ENCODE measurements at regions not wholly inside any gene's neighbourhood (a gene's known extent, or its start where the extent isn't known, plus 50 kb on each side); places are given as distances from the start of the nearest gene placed in this dataset.

GRCh38 chr19:30123611-30124010 is 181.6 kb downstream of the URI1 start (continued):
- TF ChIP-seq ZNF302 (CRISPR knock-in tag; IDR thresholded peaks at IDR 0.05) (no peak), E2F6 (IDR thresholded peaks at IDR 0.05; ENCODE audit: borderline replicate concordance, low read depth) (no peak), MYC (IDR thresholded peaks at IDR 0.05; ENCODE audit: borderline replicate concordance, low read length) (no peak)

DNA sequence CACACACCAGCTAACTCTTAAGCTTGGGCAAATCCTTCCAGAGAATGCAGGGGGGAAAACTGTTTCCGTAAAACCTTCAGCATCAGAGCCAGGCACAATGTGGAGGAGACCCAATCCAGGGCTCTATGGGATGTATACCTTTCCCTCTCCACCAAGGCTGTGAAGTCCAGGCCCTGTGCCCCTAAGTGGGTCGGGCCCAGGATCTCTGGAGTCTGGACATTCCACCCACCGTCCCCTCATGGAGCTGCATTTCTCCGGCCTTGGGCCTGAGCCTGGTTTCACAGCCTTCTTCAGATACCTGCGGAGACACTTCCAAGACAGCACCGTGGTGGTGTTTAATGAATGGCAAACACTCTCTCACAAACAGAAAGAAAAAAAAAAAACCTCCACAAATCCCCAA is 186.2 kb downstream of the URI1 start:
- no peak overlapping the region for H3K4me2 ChIP-seq
- POLR2A ChIA-PET = interaction anchor here (0.6 kb wide), 1 partner anchor 201 kb away, joined by 3 read pairs; no protein-coding TSS in a partner anchor
- no peaks in the 10 kb centered on the region for H3K9me3 ChIP-seq
- no peak overlapping the region for H3K4me3 ChIP-seq
- 66% methylated on average over 6 of the region's 6 CpGs for WGBS (ENCODE audit: missing lambda C conversion rate)
- H3K27ac ChIP-seq = no peak overlapping the region
- FAIRE-seq (no peak), DNase-seq (ENCODE audit: low read depth in 1 of 2, low spot score in 1 of 2) (no peak), ATAC-seq (no peak)
- no peaks in the 10 kb centered on the region for H3K4me1 ChIP-seq
- CTCF ChIA-PET = interaction anchor here (0.6 to 2.2 kb wide), 3 partner anchors 19 to 475 kb away, joined by 3 to 6 read pairs (median 5); no protein-coding TSS in a partner anchor
- TF ChIP-seq ZC3H11A (IDR thresholded peaks at IDR 0.05) = no peak
- TF ChIP-seq RCOR1 (IDR thresholded peaks at IDR 0.05; ENCODE audit: low read depth, low read length) = no peak
- no peak for TF ChIP-seq MAFK (IDR thresholded peaks at IDR 0.05; ENCODE audit: partially characterized antibody)
- no peak for TF ChIP-seq FOSB (CRISPR knock-in tag; IDR thresholded peaks at IDR 0.05)
- TF ChIP-seq, protein P1, sequence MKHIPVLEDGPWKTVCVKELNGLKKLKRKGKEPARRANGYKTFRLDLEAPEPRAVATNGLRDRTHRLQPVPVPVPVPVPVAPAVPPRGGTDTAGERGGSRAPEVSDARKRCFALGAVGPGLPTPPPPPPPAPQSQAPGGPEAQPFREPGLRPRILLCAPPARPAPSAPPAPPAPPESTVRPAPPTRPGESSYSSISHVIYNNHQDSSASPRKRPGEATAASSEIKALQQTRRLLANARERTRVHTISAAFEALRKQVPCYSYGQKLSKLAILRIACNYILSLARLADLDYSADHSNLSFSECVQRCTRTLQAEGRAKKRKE (CRISPR knock-in tag; IDR thresholded peaks at IDR 0.05; ENCODE audit: low read depth) = no peak

GRCh38 chr19:30130356-30131122 is 188.5 kb downstream of the URI1 start:
- ATAC-seq (peak in 1 of 2 experiments; percentile 23; a peak in 2 of 6 replicates), FAIRE-seq (peak; percentile 63), DNase-seq (ENCODE audit: low read depth in 1 of 2, low spot score in 1 of 2) (no peak)
- WGBS (ENCODE audit: missing lambda C conversion rate) = 53% methylated on average over 5 of the region's 6 CpGs
- ChIA-PET CTCF (no interaction called here), POLR2A (interaction anchor here (0.7 kb wide), 1 partner anchor 140 kb away, joined by 3 read pairs; no protein-coding TSS in a partner anchor)
- Histone ChIP-seq H3K4me3 (no peak overlapping the region), H3K27ac (no peak overlapping the region), H3K4me1 (no peaks in the 10 kb centered on the region), H3K4me2 (no peak overlapping the region), H3K9me3 (no peaks in the 10 kb centered on the region)
- no peak for TF ChIP-seq E2F6 (IDR thresholded peaks at IDR 0.05; ENCODE audit: borderline replicate concordance, low read depth)

GRCh38 chr19:30131246-30131645 is 189.2 kb downstream of the URI1 start:
- ChIA-PET CTCF (interaction anchor here (0.8 to 1.0 kb wide), 2 partner anchors 102 to 532 kb away, joined by 3 read pairs; no protein-coding TSS in a partner anchor), POLR2A (interaction anchor here (0.7 kb wide), 1 partner anchor 139 kb away, joined by 3 read pairs; no protein-coding TSS in a partner anchor)
- no peak for TF ChIP-seq RARB (CRISPR knock-in tag; IDR thresholded peaks at IDR 0.05)
- TF ChIP-seq NR3C1 (IDR thresholded peaks at IDR 0.05) = no peak
- no peak for TF ChIP-seq FOSB (CRISPR knock-in tag; IDR thresholded peaks at IDR 0.05)
- TF ChIP-seq SREBF2 (IDR thresholded peaks at IDR 0.05) = no peak
- TF ChIP-seq CEBPB (IDR thresholded peaks at IDR 0.05) = no peak
- TF ChIP-seq EHMT2 (IDR thresholded peaks at IDR 0.05; ENCODE audit: low read depth) = no peak
- no peak for TF ChIP-seq JUN (IDR thresholded peaks at IDR 0.05)
- TF ChIP-seq, protein P2, sequence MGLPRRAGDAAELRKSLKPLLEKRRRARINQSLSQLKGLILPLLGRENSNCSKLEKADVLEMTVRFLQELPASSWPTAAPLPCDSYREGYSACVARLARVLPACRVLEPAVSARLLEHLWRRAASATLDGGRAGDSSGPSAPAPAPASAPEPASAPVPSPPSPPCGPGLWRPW (IDR thresholded peaks at IDR 0.05) = no peak
- TF ChIP-seq, protein P3, sequence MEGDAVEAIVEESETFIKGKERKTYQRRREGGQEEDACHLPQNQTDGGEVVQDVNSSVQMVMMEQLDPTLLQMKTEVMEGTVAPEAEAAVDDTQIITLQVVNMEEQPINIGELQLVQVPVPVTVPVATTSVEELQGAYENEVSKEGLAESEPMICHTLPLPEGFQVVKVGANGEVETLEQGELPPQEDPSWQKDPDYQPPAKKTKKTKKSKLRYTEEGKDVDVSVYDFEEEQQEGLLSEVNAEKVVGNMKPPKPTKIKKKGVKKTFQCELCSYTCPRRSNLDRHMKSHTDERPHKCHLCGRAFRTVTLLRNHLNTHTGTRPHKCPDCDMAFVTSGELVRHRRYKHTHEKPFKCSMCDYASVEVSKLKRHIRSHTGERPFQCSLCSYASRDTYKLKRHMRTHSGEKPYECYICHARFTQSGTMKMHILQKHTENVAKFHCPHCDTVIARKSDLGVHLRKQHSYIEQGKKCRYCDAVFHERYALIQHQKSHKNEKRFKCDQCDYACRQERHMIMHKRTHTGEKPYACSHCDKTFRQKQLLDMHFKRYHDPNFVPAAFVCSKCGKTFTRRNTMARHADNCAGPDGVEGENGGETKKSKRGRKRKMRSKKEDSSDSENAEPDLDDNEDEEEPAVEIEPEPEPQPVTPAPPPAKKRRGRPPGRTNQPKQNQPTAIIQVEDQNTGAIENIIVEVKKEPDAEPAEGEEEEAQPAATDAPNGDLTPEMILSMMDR (IDR thresholded peaks at IDR 0.05) = no peak
- TF ChIP-seq MAX (IDR thresholded peaks at IDR 0.05) = no peak
- no peak for TF ChIP-seq ZNF302 (CRISPR knock-in tag; IDR thresholded peaks at IDR 0.05)
- TF ChIP-seq BHLHE40 (IDR thresholded peaks at IDR 0.05; ENCODE audit: low read depth, low read length) = no peak
- no peak for TF ChIP-seq CHD4 (IDR thresholded peaks at IDR 0.05; ENCODE audit: borderline replicate concordance)
- TF ChIP-seq KDM5A (IDR thresholded peaks at IDR 0.05) = no peak
- TF ChIP-seq HOXA7 (CRISPR knock-in tag; IDR thresholded peaks at IDR 0.05) = no peak
- no peak for TF ChIP-seq EHF (CRISPR knock-in tag; IDR thresholded peaks at IDR 0.05)
- TF ChIP-seq ZC3H11A (IDR thresholded peaks at IDR 0.05) = no peak
- no peak for TF ChIP-seq MAFK (IDR thresholded peaks at IDR 0.05; ENCODE audit: partially characterized antibody)
- no peak for TF ChIP-seq RNF2 (IDR thresholded peaks at IDR 0.05; ENCODE audit: borderline replicate concordance, low read depth)
- no peak for TF ChIP-seq HOXB5 (CRISPR knock-in tag; IDR thresholded peaks at IDR 0.05)

More at GRCh38 chr19:30131246-30131645, 189.2 kb downstream of the URI1 start:
- 58% methylated on average over 5 of the region's 5 CpGs for WGBS (ENCODE audit: missing lambda C conversion rate)
- H3K4me1 ChIP-seq = no peaks in the 10 kb centered on the region
- no peak for DNase-seq (ENCODE audit: low read depth in 1 of 2, low spot score in 1 of 2)
- ATAC-seq = no peak
- no peak for FAIRE-seq
- H3K27ac ChIP-seq = no peak overlapping the region
- H3K4me2 ChIP-seq = no peak overlapping the region
- H3K9me3 ChIP-seq = no peaks in the 10 kb centered on the region
- no peak overlapping the region for H3K4me3 ChIP-seq

All from A549 (cell line).